Right lung (tissue), 2 donors: ENCODE measurements at regions not wholly inside any gene's neighbourhood (a gene's known extent, or its start where the extent isn't known, plus 50 kb on each side); places are given as distances from the start of the nearest gene placed in this dataset.
A peak's percentile ranks its signal among the peaks of the same experiment; 100 is the strongest.
"Not testable (repeated sequence)": the region's sequence is repeated elsewhere in the genome, so short reads cannot be mapped to it uniquely, and the experiment has no call there.

Experiments used
- DNase-seq, 2 donors: peaks; one replicate each; pipeline ENCODE4 v3.0.0-alpha.2; 2013

DNA sequence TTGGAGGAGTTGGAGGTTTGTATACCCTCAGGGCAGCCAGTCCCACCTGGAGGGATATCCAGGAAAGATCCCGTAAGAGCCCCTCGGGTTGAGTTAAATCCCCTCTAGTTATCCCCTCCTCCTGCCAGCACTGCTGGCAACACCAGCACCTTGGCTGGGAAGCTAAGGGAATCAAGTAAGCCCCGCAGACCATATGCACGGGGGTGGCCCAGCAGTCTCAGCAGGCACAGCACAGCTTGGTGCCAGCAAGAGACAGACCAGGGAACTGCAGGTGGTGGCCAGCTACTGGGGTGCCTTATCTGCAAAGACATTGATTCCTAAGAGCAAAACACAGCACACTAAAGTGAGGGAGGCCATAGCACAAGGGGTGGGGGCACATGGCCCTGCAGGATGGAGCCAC lies 173.8 kb downstream of the GOLGA6L4 start:
- DNase-seq: not testable (repeated sequence)

- DNase-seq: not testable (repeated sequence)
These were observed 179.2 kb upstream of the ZSCAN2 start for GRCh38 chr15:84421513-84422181.

- not testable (repeated sequence) for DNase-seq
These were observed 175.5 kb upstream of the ZSCAN2 start for GRCh38 chr15:84425327-84425726.

DNA sequence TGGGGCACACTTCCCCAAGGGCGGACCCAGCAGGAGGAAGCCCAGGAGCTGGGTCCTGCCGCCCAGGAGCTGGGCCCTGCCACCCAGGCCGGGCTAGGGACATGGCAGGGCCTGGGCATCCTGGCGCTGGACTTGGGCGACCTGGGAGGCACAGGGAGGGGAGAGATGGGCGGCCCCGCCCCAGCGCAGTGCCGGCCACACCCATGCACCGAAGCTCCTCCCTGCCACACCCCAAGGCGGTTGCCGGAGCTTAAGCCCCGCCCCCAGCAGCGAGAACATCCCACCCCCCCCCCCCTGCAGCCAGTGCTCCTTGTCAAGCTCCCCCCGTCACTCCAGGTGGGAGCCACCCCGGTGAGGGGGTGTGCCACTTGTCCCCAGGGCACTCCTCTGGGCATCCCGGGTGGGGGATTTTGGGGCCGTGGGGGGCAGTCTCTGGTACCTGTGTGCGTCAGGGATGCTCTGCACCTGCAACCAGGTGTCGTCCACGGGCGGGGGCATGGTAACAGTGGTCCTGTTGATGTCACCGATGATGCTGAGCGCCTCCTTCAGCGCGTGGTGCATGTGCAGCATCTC lies 127.4 kb upstream of the ZSCAN2 start:
- DNase-seq: not testable (repeated sequence)

DNA sequence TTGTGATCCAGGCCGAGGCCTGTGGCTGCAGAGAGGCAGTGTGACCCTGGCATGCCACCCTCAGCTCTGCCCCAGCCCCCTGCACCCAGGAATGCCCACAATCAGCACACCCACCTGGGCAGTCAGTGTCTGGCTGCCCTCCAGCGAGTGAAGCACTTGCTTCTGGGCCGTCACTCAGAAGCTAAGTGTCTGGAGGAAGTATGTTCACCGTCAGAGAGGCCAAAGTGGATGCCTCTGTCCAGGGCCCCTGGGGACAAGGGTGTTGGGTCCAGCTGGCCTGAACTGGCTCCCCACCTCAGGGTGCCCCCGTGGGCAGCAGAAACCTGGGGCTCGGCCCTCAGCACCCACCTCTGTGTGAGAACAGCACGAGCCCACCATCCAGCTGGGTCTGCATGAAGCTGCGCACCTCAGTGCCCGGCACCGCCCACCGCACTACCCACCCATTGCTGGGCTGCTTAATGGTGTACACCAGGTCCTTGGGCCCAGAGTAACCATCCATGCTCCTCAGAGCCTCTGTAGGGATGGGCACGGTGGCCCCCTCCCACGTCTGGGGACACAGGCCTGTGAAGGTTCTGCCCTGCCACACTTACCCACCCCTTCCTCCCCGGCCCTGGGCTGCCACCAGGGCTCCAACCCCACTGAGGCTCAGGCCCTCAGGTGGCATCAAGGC lies 124.3 kb upstream of the ZSCAN2 start:
- not testable (repeated sequence) for DNase-seq

GRCh38 chr15:84477550-84477949 lies 123.3 kb upstream of the ZSCAN2 start:
- DNase-seq: not testable (repeated sequence)

GRCh38 chr15:84480174-84480681 lies 120.6 kb upstream of the ZSCAN2 start:
- DNase-seq: not testable (repeated sequence)

- not testable (repeated sequence) for DNase-seq
These were observed 117.0 kb upstream of the ZSCAN2 start for GRCh38 chr15:84483859-84484258.

DNA sequence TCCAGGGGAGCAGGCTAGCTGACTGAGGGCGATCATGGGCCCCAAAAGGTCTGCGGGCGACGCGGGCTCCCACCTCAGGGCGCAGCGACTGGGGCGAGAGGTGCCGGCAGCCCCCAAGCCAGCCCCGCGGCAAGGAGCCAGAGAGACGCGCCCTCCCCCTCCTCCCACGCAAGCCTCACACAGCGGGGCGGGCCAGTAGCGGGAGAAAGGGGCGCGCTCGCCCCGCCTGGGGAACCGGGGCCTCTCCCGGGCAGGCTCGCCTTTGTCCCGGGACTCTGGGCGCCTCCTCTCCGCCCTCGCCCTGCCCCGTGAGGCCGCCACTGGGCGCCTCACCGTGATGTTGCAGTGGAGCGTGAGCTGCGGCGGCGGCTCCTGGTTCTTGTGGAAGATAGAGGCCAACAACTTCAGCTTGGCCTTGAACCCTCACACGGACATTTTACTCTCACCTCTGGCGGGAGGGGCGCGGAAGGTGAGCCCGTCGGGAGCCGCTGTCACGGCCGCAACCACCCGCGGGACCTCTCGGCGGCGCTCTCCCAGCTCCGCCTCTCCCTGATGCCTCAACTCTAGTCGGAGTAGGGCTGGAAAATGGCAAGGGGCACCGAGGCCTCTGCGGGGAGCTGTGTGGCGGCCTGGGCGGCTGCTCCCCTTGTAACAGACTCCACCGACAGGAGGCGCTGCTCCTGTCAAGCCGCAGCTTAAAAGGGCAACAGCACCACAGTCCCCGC lies 100.5 kb upstream of the ZSCAN2 start:
- DNase-seq: not testable (repeated sequence)

DNA sequence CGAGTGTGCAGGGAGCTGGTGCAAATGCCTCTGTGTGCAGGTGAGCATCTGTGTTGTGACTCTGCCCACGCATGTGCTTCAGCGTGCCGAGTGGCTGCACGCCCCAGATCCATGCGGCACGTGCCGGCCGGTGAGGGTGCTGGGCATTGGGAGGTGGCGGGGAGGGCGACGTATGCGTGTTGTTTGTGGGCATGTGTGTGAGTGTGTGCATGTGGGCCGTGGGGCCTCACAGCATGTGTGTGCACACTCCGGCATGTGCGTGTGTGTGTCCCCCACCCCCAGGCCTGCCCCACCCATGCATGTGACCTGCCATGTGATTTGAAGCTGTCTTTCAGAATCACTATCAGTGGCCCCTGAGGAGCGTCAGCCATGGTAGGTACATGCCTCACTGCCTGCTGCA lies 97.7 kb upstream of the ZSCAN2 start:
- DNase-seq: not testable (repeated sequence)

- not testable (repeated sequence) for DNase-seq
These were observed 95.3 kb upstream of the ZSCAN2 start for GRCh38 chr15:84505552-84505951.

GRCh38 chr15:84512324-84512723 lies 88.5 kb upstream of the ZSCAN2 start:
- not testable (repeated sequence) for DNase-seq

DNA sequence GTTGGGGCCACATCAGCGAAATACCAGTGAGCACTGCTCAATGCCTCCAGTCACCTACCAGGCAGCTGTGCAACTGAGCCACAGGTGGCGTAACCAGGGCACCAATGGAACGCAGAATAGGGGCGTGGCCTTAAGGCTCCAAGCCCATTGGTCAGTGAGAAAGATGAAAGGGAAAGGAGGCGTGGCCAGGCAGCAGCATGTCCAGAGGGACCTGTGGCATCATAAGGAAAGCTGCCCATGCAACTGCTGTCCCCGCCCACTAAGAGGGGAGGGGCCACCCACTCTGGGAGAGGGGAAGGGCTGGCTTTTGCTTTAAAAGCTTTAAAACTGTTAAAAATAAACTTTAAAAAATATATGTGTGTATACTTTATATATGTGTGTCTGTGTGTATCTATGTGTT lies 84.0 kb upstream of the ZSCAN2 start:
- not testable (repeated sequence) for DNase-seq

DNA sequence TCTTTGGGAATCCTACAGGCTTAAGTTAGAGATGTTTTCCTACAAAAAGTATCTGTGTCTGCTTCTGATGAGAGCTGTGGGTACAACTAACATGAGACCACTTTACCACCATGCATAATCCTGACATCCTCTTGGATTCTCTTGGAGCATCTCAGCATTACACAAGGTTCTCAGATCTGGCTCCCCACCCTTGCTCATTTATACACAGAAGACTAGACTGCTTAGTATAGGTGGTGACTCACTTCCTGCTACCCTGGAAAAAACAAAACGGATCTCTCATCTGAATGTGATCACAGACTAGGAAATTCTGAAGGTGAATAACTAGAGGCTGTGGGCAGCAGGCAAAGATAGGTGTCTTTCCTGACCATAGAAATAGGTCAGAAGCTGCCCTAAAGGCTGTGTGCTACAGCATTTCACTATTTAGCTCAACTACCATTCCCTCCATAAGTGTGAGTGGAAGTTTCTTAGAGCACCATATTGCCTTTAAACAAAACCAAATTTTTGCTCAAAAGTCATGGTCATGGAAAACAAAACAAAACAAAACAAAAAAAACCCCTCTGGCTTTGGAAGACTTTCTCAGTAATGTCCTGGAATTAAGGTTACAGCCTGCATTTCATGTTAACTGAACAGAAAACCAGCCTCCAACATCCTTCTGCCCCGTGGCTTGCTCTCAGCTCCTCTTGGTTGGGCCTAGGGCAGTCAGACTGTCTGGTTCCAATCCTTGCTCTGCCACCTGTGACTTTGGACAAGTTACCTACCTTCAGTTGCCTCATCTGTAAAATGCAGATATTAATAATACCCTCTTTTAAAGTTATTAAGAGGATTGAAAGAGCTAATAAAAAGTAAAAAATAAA lies 75.1 kb upstream of the ZSCAN2 start:
- not testable (repeated sequence) for DNase-seq

GRCh38 chr15:84530751-84531150 lies 70.1 kb upstream of the ZSCAN2 start:
- DNase-seq: not testable (repeated sequence)

DNA sequence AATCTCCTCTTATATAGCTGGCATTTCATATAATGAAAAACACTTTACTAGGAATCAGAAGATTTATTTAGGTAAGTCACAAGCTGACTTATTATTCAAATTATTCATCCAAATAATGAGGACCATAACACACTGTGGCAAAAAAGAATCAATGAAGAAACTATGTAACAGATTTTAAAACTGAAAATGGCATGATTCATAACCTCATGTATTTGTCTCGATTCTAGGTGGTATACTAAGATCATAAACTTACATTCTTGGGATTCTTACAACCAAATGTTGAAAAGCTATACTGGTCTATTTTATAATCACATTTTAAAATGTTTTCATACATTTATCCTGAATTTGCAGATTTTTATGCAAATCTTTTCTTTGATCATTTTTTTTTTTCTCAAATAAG lies 69.6 kb upstream of the ZSCAN2 start:
- DNase-seq: not testable (repeated sequence)

- DNase-seq: peak in 1 of 2 donors; percentile 1
These were observed 69.0 kb upstream of the ZSCAN2 start for GRCh38 chr15:84531709-84532367.

DNA sequence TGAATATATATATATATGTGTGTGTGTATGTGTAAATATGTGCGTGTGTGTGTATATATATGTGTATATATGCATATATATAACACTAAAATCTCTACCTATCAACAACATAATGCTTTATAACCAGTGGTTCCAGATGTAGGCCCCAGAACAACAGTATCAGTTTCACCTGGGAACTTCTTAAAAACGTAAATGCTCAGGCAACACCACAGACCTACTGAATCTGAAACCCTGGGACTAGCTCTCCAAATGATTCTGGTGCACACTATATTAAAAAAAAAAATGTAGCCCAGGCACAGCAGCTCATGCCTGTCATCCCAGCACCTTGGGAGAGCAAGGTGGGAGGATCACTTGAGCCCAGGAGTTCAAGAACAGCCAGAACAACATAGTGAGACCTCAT lies 67.1 kb upstream of the ZSCAN2 start:
- not testable (repeated sequence) for DNase-seq

DNA sequence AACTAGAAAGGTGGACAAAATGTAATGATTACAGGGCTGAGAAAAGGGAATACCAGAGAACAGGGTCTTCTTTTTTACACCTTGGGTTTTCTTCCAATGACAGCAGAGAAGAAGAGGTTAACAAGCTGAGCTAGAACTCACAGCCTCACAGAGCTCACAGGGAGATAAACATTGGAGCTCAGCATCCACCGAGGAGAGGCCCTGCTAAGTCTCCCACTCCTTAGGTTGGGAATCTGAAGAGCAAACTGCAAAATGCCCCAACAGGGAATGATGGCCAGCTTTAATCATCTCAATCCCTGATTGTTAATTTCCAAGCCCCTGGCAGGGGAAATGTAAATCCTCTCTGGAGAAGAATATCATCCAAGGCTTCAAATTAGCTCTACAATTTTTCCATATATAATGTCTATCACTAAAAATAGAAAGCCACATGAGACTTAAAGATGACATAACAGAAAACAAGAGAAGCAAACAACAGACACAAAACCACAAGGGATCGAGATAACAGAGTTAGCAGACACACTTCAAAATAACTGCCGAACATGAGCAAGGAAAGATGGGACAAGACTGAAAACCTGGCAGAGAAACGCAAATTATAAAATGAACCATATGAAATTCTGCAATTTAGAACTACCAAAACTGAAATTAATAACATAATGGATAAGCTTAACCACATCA lies 66.1 kb upstream of the ZSCAN2 start:
- not testable (repeated sequence) for DNase-seq

GRCh38 chr15:84536181-84536580 lies 64.6 kb upstream of the ZSCAN2 start:
- not testable (repeated sequence) for DNase-seq
